AG08396 (cell line): ENCODE measurements at regions not wholly inside any gene's neighbourhood (a gene's known extent, or its start where the extent isn't known, plus 50 kb on each side); places are given as distances from the start of the nearest gene placed in this dataset.
"Not testable (repeated sequence)": the region's sequence is repeated elsewhere in the genome, so short reads cannot be mapped to it uniquely, and the experiment has no call there.

Source experiments
- DNase-seq: peaks from one replicate; pipeline ENCODE4 v3.0.0; 2012; ENCODE audit warnings: low spot score, mixed read lengths

DNA sequence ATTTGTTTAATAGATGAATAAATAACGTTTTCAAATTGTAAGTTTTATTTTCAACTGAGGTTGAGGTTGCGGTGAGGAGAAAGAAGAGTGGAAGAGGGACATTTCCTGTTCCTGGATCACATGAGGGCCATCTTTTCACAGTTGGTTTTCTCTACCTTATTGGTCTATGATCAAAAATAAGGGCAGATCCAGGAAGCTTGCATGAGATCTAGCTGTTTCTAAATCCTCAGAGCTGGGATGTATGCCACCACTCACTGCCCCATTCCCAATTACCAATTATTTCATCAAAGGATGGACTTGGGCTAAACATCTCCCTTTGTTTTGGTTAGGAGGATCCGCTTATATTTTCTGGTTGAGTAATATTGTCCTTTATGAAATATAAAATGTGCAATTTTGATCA, 104.8 kb upstream of the TLL1 start:
- no peak for DNase-seq

DNA sequence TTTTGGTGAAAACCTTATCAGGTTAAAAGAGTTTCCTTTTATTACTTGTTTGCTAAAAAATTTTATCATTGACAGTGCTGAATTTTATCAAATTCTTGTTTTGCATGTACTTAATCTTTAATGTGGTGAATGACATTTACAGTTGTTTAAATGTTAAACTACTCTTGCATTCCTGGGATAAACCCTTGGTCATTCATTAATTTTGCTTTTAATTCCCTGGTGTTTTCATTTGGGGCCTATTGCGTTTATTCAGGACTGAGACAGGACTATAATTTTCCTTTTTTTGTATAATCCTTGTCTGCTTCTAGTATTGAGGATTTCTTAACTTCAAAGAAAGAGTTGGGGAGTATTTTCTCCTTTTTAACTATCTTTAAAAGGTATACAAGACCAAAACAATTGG, 98.7 kb upstream of the TLL1 start:
- no peak for DNase-seq

DNA sequence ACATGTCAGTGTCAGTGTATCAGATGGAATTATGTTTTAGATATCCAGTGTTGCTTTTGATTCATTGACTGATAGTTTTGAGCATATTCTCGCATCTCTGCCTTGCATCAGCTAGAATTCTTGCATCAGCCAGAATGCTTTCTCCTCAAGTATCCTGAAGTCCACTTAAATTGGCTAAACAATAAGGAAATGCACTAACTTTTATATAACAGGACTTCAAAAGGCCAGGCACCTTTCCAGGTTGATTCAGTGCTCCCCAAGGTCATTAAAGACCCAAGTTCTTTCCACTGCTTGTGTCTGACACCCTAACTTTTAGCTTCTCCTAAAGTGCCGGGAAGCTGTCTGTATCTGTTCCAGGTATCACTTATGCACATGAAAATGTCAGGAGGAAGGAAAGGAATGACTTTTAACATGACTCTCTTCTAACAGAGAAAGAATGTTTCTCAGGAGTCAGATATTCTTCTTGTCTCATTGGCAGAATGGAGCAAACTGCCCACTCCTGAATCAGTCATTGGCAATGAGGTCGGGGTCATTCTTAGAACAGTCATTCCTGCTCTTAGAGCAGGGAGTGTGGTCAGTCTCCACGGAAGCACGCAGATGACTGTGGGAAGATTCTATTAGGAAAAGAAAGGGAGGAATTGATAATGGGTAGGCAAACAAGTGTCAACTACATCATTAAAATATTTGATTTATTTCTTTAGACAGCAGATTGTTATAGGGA, 92.9 kb upstream of the TLL1 start:
- no peak for DNase-seq

DNA sequence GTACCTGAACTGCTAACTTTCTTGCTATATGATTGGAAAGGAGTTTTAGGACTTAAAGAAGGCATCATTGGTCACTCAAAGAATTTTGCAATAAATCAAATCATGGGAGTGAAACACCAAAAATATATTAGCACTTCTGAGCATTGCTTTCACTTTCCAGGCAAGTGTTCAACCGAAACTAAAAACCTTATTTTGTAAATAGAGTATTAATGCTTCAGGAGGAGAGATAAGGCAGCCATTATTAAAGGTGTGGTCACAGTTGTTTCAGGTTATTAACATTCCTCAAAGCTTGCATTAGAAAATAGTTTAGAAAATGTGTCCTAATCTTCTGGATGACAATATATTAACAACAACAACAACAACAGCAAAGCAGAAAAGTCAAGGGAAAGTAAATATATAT, 92.3 kb upstream of the TLL1 start:
- DNase-seq: no peak

DNA sequence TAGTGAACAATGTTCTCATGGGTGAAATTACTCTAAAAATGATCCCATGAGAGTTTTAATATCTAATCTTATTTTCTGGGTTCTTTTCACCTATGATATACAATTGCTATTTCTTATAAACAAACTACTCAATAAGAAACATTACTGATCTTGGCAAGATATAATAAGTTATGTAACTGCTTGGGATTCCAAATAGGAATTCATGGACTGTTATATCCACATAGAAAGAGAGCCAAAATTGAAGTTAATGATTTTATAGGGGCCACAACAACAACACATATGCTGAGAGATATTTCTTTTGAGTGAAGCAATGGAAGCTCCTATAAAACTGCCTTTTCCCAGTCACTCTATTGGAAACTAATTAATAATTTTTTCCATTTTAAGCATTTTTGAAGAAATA, 90.4 kb upstream of the TLL1 start:
- no peak for DNase-seq

DNA sequence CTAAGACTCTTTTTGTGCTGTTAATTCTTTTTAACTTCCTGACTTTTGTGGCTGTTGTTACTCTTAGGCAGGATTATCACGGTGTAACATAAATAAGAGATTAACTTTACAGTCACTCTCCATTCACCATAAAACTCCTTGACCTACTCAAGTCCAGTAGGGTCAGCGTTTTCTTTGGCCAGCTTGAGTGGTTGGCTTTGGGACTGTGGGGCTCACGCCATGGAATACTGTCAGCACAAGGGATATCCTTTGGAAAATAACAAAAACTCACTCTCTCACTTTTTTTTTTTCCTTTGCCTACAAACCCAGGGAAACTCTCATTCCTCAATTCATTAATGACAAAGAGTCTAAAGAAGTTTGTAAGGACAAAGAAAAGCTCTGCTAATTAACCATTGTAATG, 89.4 kb upstream of the TLL1 start:
- DNase-seq: no peak

DNA sequence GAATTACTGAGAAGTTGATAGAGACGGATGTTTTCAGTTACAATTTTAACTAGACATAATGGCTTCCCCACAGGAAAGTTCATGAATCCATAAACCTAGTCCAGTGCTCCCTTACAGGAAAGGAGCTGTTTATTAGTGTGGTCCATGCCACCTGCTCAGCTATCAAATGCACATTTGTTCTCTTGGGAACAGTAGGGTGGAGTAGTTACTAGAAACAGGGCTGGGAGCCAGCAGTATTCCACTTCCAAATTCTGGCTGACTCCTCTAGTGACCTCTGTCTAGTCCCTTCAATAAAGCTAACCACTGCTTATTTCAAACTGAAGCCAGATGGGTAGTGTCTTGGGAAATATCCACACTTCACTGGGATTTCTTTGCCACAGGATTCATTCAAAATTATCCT, 88.4 kb upstream of the TLL1 start:
- DNase-seq: no peak

DNA sequence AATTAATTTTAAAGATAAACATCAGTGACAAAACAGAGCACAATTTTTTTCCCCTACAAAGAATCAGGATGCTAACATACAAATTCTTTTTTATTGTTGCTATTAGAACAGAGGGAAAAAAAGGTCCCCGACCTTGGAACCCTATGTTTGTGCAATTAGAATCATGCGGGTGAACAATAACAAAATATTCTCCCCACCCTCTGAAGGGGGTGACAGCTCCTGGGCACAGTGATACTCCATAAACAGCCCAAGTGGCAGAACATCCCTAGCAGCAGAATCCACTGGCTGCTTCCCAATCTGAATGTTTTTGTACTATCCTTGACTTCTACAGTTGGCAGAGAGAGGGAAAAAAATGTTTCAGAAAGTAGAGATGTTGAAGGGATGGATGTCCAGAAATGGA, 87.7 kb upstream of the TLL1 start:
- no peak for DNase-seq

DNA sequence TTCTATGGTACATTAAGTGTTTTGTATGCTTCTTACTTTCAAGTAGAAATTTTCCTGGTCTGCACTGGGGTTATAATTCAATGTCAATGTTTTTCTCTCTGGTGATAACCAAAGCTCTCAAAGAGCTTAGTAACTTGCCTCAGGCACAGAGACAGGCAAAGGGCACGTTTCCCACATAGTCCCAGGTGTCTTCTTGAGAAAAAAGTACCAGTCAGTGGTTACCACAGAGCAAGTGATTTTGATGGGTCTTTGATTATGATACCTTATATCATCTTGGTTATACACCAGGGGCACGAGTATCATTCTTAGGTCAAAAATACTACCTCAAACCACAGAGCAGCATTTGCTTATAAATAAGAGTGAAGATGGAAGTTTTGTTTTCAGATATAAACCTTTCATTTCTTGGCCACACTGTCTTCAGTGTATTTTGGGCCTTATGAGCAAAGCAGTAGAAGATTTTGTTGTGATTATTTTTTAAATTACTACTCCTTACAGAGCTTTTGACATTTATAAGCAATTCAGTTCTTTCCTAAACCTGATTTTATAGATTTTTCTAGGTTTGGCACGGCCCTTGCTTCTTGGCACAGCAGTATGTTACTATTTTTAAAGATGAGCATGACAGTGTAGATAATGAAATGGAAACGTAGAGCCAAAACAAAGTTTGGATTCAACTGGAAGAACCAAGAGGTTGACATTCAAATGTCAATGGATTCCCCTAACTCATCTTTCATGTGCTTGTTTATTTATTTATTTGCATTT, 85.3 kb upstream of the TLL1 start:
- DNase-seq: no peak

DNA sequence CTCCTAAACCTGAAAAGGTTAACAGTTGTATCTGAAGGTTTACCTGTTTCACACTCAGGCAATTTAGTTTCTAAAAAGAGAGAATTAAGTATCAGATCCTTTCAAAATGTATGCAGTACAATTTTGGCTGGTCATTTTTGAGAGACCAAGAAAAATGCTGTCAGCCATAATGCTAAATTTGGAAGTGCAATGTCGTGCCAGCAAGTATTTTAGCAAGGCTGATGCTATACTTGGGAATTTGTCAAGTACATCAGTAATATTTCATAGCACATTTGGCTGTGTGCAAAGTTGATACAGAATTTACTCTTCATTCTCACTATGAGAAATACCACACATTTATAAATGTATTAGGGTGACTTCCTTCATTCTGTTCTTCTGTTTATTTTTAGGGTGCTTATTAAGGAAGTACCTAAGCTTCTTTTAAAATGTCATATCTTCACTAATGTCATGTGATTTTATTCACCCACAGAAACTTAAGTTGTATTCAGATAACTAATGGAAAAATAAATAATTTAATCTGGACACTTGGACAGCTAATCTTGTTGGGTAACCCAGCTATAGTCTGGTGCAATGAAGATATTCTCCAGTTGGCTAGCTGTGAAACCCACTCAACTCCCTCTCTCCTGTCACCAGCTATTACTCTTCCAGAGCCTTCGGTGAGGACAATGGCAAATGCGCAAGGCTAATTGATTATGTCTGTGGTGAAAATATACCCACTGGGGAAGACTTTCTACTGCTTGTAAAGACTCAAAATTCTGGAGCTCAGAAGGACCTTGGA, 84.2 kb upstream of the TLL1 start:
- DNase-seq: no peak

DNA sequence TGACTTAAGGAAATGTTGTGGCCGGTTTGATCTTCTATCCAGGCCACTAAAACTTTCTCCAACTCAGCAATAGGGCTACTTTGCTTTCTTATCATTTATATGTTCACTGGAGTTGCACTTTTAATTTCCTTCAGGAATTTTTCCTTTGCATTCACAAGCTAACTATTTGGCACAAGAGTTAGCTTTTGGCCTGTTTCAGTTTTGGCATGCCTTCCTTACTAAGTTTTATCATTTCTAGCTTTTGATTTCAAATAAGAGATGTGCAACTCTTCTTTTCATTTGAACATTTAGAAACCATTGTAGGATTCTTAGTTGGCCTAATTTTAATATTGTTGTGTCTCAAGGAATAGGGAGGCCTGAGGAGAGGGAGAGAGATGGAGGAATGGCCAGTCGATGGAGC, 79.8 kb upstream of the TLL1 start:
- no peak for DNase-seq

DNA sequence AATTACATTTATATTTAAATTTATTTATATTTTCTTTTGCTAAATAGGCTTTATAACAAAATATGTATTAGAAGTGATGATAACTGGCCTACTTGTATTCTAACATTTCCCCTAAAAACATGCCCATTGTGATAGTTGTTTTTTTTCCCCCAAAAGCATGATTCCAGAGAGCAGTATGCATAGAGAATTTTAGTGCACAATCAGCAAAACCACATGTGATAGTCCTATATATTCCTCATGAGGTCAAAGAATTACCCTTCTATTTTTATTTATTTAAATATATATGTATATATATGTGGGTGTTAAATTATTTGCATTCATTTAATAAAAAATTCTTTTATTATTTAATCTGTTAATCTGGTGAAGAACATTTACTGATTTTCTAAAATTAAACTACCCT, 78.2 kb upstream of the TLL1 start:
- no peak for DNase-seq

DNA sequence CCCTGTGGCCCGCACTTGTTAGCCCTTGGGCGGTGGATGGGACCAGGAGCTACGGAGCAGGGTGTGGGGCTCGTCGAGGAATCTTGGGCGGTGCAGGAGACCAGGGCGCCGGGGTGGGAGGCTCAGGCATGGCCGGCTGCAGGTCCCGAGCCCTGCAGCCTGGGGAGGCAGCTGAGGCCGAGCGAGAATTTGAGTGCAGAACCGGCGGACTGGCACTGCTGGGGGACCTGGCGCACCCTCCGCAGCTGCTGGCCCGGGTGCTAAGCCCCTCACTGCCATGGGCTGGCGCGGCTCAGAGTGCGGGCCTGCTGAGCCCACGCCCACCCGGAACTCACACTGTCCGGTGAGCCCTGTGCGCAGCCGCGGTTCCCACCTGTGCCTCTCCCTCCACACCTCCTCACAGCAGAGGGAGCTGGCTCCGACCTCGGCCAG, 73.6 kb upstream of the TLL1 start:
- no peak for DNase-seq

DNA sequence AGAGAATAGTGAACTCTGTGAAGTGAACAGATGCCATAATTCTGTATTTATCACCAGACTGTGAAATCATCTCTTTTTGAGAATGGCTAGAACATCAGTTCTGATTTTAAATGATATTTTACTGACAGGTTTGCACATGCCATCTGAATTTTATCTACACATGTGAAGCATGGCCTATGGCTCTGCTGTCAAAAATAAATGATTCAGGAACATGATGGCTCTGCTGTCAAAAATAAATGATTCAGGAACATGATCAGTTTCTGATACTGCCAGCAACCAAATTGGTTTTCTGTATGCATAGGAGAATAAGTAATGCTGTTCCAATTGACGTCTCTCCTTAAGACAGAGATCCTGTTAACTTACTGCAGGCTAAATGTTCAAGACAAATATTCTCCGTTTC, 70.6 kb upstream of the TLL1 start:
- no peak for DNase-seq

DNA sequence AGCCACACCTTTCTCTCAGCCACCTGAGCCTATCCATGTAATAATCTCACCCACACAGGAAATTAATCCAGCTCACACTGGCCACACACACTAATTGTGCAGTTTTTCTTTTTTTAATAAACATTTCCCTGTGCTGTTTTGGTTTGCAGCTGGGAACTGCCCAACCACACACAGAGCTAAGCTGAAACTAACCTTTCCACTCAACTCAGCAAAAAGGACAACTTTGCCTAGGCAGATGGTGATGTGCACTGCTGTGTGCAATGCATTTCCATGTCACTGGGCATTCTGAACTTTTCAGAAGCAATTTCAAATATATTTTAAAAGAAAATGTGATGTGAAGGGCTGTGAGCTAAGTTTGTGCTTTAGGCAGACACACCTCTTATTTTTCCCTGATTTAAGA, 70.0 kb upstream of the TLL1 start:
- DNase-seq: no peak

DNA sequence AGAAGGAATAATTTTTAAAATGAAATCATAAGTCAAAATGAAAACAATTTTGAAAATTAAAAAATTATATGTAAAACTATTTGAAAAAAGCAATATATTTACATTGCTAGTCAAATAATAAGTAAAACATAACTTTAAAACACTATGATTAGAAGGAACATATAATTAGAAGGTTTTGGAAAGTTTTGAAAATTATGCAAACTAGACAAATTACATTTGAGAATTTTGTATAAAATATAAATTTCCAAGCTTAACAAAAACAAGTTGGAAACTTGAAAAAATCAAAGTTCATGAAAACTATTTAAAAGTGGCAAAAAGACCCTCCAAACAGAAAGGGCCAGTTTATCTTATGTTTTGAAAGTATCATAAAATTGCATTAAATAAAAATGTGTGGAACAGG, 67.6 kb upstream of the TLL1 start:
- no peak for DNase-seq

DNA sequence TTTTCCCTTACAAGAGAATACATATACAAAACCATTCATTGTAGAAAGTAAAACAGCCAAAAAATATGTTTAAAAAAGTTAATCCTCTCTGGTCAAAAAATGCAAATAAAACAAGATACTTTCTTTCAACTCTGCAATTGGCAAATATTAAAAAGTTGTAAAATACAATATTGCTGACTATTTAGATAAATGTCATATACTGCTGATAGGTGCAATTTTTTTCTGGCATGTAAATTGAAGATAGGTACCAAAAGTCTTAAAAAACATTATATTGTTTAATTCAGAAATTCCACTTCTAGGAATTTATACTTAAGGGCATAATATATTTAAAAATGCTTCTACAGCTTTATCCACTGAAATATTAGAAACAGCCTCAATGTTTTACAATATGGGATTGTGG, 66.4 kb upstream of the TLL1 start:
- no peak for DNase-seq

DNA sequence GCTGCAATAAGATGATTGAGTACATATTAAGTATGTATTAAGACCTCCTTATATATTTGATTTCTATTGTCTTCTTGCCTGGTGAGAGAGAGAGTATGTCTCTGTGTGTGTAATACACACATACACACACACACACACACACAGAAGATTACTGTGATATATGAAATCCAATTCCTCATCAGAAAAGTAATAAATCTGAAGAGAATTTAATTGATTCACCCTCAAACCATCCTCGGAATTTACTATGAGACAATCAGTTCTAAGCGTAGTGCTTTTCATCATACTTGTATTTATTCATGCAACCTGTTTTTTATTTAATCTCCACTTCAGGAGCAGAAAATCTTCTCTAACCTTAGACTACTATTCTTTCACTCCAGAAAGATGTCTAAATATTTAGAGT, 62.3 kb upstream of the TLL1 start:
- no peak for DNase-seq

DNA sequence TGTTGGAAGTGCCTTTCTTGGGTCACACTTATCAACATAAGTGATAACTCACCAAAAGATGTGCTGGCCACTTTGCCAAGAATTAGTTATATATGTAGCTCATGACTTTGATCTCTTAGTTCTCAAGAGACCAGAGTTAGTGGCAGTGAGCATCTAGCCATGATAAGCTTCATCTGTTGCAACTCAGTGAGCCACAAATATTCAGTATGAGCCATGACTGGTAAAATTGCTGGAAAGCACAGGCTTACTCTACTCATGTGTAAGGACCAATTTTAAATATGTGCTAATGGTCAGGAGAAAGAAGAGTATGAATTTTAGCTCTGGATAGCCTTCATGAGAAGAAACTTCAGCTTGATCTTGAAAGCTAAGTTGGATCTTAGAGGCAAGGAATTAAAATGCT, 59.4 kb upstream of the TLL1 start:
- DNase-seq: no peak

DNA sequence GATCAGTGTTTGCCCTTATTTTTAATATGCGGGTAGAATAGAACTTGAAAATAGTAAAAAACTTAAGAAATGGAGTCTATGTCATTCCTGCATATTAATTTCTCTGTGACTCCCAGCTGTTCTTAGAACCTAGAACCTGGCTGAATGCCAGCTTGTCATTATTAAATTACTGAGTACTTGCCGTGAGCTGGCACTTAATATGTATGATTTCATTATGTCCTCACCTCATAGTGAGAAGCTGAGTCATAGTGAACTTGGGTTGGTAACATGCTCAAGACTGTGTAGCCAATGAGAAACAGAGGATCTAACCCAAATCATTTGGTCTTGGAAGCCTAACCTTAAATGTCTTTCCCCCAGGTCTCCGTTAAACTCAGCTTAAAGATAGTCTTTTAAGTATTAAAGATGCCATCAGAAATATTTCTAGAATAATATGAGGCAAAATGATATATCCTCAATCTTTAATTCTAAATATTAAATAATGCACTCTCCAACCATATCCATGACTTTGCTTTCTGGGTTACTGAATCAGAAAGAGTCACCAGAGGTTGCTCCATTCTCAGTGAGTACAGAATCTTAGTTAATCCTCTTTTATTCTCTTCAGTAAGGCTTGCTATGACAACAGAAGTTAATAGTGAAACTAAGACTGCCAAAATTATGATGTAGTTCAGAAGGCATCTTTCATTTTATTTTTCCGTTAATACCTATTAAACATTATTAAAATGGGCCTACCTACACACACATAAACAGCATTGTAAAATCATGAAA, 58.6 kb upstream of the TLL1 start:
- DNase-seq: no peak

DNA sequence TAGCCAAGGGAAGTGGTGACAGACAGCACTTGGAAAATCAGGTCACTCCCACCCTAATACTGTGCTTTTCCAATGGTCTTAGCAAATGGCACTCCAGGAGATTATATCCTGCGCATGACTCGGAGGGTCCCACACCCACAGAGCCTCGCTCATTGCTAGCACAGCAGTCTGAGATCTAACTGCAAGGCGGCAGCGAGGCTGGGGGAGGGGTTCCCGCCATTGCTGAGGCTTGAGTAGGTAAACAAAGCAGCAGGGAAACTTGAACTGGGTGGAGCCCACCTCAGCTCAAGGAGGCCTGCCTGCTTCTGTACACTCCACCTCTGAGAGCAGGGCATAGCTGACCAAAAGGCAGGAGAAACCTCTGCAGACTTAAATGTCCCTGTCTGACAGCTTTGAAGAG, 53.9 kb upstream of the TLL1 start:
- DNase-seq: not testable (repeated sequence)
